22Rv1 (cell line): ENCODE measurements at regions not wholly inside any gene's neighbourhood (a gene's known extent, or its start where the extent isn't known, plus 50 kb on each side); places are given as distances from the start of the nearest gene placed in this dataset.

Source experiments
- CTCF ChIP-seq: fragments of 450-650 bp; IDR thresholded peaks from 2 replicates; pipeline ENCODE4 v1.5.1; 2017; ENCODE audit warnings: mild to moderate bottlenecking
- ZFX ChIP-seq: fragments of 450-650 bp; IDR thresholded peaks from 2 replicates; pipeline ENCODE4 v1.6.1; 2017; ENCODE audit warnings: antibody characterized with exemption, borderline replicate concordance

GRCh38 chr15:96549136-96549535 is 218.6 kb downstream of the NR2F2 start:
- no peak for TF ChIP-seq ZFX
- no peak for TF ChIP-seq CTCF
